ENCODE measurements at regions not wholly inside any gene's neighbourhood (a gene's known extent, or its start where the extent isn't known, plus 50 kb on each side); places are given as distances from the start of the nearest gene placed in this dataset.

- no peak for TF ChIP-seq CTCF (conservative IDR thresholded peaks at IDR 0.05; ENCODE audit: low read depth, low read length)
- no peak for TF ChIP-seq EZH2 (IDR thresholded peaks at IDR 0.05; ENCODE audit: borderline replicate concordance, low read depth, low read length, poor library complexity, severe bottlenecking)
- BruUV-seq (replicated peaks), result no TSS peak
- DNase-seq (ENCODE audit: low spot score), result no peak
- no peak overlapping the region for H3K27ac ChIP-seq (ENCODE audit: low read depth, low read length, poor library complexity, severe bottlenecking)
- no peaks in the 10 kb centered on the region for H3K36me3 ChIP-seq (ENCODE audit: insufficient read depth, low read length, poor library complexity, severe bottlenecking)
- intact Hi-C loops (cut with micrococcal nuclease; ENCODE audit: unreplicated experiment), result no loop called here
- peaks cover 4% of the 10 kb centered on the region for H3K4me1 ChIP-seq (ENCODE audit: insufficient read depth, low read length, poor library complexity, severe bottlenecking)
- no peak overlapping the region for H3K4me3 ChIP-seq (ENCODE audit: low read depth, low read length, poor library complexity, severe bottlenecking)
- H3K9me3 ChIP-seq (ENCODE audit: low read depth, low read length, poor library complexity, severe bottlenecking), result no peaks in the 10 kb centered on the region
- CTCF ChIA-PET, result no interaction called here
- no peaks in the 10 kb centered on the region for H3K27me3 ChIP-seq (replicated peaks; ENCODE audit: insufficient read depth, low read depth, low read length, poor library complexity)
- POLR2A ChIA-PET (ENCODE audit: low non-redundant PET), result no interaction called here
These were observed 209.0 kb downstream of the TTLL2 start for GRCh38 chr6:167533851-167534250.

- intact Hi-C loops (cut with micrococcal nuclease; ENCODE audit: unreplicated experiment), result no loop called here
- TF ChIP-seq EZH2 (IDR thresholded peaks at IDR 0.05; ENCODE audit: borderline replicate concordance, low read depth, low read length, poor library complexity, severe bottlenecking) (no peak), CTCF (conservative IDR thresholded peaks at IDR 0.05; ENCODE audit: low read depth, low read length) (no peak)
- no peaks in the 10 kb centered on the region for H3K9me3 ChIP-seq (ENCODE audit: low read depth, low read length, poor library complexity, severe bottlenecking)
- no peak for DNase-seq (ENCODE audit: low spot score)
- H3K4me3 ChIP-seq (ENCODE audit: low read depth, low read length, poor library complexity, severe bottlenecking), result no peak overlapping the region
- no peaks in the 10 kb centered on the region for H3K36me3 ChIP-seq (ENCODE audit: insufficient read depth, low read length, poor library complexity, severe bottlenecking)
- H3K27ac ChIP-seq (ENCODE audit: low read depth, low read length, poor library complexity, severe bottlenecking), result no peak overlapping the region
- CTCF ChIA-PET, result no interaction called here
- BruUV-seq (replicated peaks), result no TSS peak
- no peaks in the 10 kb centered on the region for H3K27me3 ChIP-seq (replicated peaks; ENCODE audit: insufficient read depth, low read depth, low read length, poor library complexity)
- POLR2A ChIA-PET (ENCODE audit: low non-redundant PET), result no interaction called here
- peaks cover 4% of the 10 kb centered on the region for H3K4me1 ChIP-seq (ENCODE audit: insufficient read depth, low read length, poor library complexity, severe bottlenecking)
These were observed 212.9 kb downstream of the TTLL2 start for GRCh38 chr6:167537816-167538215.

- intact Hi-C loops (cut with micrococcal nuclease; ENCODE audit: unreplicated experiment), result no loop called here
- ChIA-PET POLR2A (ENCODE audit: low non-redundant PET) (no interaction called here), CTCF (no interaction called here)
- DNase-seq (ENCODE audit: low spot score), result no peak
- Histone ChIP-seq H3K27ac (ENCODE audit: low read depth, low read length, poor library complexity, severe bottlenecking) (no peak overlapping the region), H3K9me3 (ENCODE audit: low read depth, low read length, poor library complexity, severe bottlenecking) (no peaks in the 10 kb centered on the region), H3K36me3 (ENCODE audit: insufficient read depth, low read length, poor library complexity, severe bottlenecking) (no peaks in the 10 kb centered on the region), H3K4me1 (ENCODE audit: insufficient read depth, low read length, poor library complexity, severe bottlenecking) (no peaks in the 10 kb centered on the region), H3K4me3 (ENCODE audit: low read depth, low read length, poor library complexity, severe bottlenecking) (no peak overlapping the region), H3K27me3 (replicated peaks; ENCODE audit: insufficient read depth, low read depth, low read length, poor library complexity) (no peaks in the 10 kb centered on the region)
- BruUV-seq (replicated peaks), result no TSS peak
- no peak for TF ChIP-seq EZH2 (IDR thresholded peaks at IDR 0.05; ENCODE audit: borderline replicate concordance, low read depth, low read length, poor library complexity, severe bottlenecking)
- TF ChIP-seq CTCF (conservative IDR thresholded peaks at IDR 0.05; ENCODE audit: low read depth, low read length), result no peak
These were observed 213.9 kb downstream of the TTLL2 start for GRCh38 chr6:167538746-167539145.

Data from A673 (cell line).